Upper lobe of left lung (tissue), 6 donors: ENCODE measurements at regions not wholly inside any gene's neighbourhood (a gene's known extent, or its start where the extent isn't known, plus 50 kb on each side); places are given as distances from the start of the nearest gene placed in this dataset.

Experiments used
- ATAC-seq, 2 donors: fragments of 200-7000 bp; cut with Tn5 transposase; one replicate each; pipeline ENCODE4 v1.9.1; 2022; ENCODE audit warnings: mild to moderate bottlenecking in 2 of 2, moderate library complexity in 2 of 2; ENCODE audit not compliant: low FRiP score in 2 of 2
- DNase-seq, 2 donors: peaks; one replicate each; pipeline ENCODE4 v3.0.0-alpha.2; 2019 to 2020
- H3K27ac ChIP-seq, 4 donors: fragments of 200-600 bp; sonication (generic); one replicate each; pipeline ENCODE4 v1.5.1; 2016 to 2019
- H3K27me3 ChIP-seq, 4 donors: fragments of 200-600 bp; sonication (generic); one replicate each; pipeline ENCODE4 v1.5.1; 2017 to 2019
- H3K36me3 ChIP-seq, 4 donors: fragments of 200-600 bp; sonication (generic); one replicate each; pipeline ENCODE4 v1.5.1; 2016 to 2019
- H3K4me1 ChIP-seq, 4 donors: fragments of 200-600 bp; sonication (generic); one replicate each; pipeline ENCODE4 v1.5.1; 2018 to 2019
- H3K4me3 ChIP-seq, 4 donors: fragments of 200-600 bp; sonication (generic); one replicate each; pipeline ENCODE4 v1.5.1; 2017 to 2019; ENCODE audit warnings: mild to moderate bottlenecking in 2 of 4, moderate library complexity in 1 of 4
- H3K9me3 ChIP-seq, 4 donors: fragments of 200-600 bp; sonication (generic); one replicate each; pipeline ENCODE4 v1.5.1; 2018 to 2019
- EP300 ChIP-seq, 4 donors: sonication (generic); formaldehyde crosslinking; IDR thresholded peaks; one replicate each; pipeline ENCODE4 v1.5.1; 2017; ENCODE audit warnings: antibody characterized with exemption in 4 of 4, control low read depth in 2 of 4
- POLR2A ChIP-seq, 4 donors: fragments of 450-650 bp; IDR thresholded peaks; one replicate each; pipeline ENCODE4 v1.5.1; 2016 to 2017; ENCODE audit warnings: antibody characterized with exemption in 4 of 4, mild to moderate bottlenecking in 2 of 4
- POLR2AphosphoS5 ChIP-seq, 2 donors: sonication (generic); formaldehyde crosslinking; IDR thresholded peaks; one replicate each; pipeline ENCODE4 v1.5.1; 2017; ENCODE audit warnings: antibody characterized with exemption in 2 of 2
- WGBS, 2 donors: methylation state at CpG; one replicate each; pipeline ENCODE4 v1.1.5; 2017 to 2018; 5-methylcytosine and 5-hydroxymethylcytosine counted together
- TF ChIP-seq, protein P1 (sequence below), 6 experiments: fragments of 450-650 bp in 4 of 6; fragments of 200-600 bp in 2 of 6; sonication (generic) in 2 of 6; IDR thresholded peaks; one replicate each; pipeline ENCODE4 v1.5.1; 2016 to 2019; ENCODE audit warnings: antibody characterized with exemption in 6 of 6
- donor health status: DM: no; HTN: no; CAD: no; lungs with moderate emphysema.
- donor health status: DM: no; HTN: yes; CAD: no; lungs with severe emphysema.

DNA sequence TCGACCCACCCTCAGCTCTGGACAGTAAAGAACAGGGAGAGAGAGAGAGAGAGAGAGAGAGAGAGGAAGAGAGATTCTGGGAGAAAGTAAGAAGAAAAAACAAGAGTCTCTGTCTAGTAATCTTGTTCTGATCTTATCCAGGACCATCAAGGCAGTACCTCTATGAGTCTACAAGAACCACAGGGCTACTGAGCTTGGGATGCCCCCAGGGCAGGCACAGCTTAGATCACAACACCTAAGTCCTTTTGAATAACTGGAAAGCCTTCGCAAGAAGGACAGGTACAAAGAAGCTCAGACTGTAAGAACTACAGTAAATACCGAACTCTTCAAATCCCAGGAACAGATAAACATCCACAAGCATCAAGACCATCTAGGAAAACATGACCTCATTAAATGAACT lies 51.4 kb upstream of the SGPP2 start:
- TF ChIP-seq POLR2A (IDR thresholded peaks at IDR 0.05) (no peak), POLR2AphosphoS5 (IDR thresholded peaks at IDR 0.05) (no peak), EP300 (IDR thresholded peaks at IDR 0.05) (no peak)
- TF ChIP-seq, protein P1, sequence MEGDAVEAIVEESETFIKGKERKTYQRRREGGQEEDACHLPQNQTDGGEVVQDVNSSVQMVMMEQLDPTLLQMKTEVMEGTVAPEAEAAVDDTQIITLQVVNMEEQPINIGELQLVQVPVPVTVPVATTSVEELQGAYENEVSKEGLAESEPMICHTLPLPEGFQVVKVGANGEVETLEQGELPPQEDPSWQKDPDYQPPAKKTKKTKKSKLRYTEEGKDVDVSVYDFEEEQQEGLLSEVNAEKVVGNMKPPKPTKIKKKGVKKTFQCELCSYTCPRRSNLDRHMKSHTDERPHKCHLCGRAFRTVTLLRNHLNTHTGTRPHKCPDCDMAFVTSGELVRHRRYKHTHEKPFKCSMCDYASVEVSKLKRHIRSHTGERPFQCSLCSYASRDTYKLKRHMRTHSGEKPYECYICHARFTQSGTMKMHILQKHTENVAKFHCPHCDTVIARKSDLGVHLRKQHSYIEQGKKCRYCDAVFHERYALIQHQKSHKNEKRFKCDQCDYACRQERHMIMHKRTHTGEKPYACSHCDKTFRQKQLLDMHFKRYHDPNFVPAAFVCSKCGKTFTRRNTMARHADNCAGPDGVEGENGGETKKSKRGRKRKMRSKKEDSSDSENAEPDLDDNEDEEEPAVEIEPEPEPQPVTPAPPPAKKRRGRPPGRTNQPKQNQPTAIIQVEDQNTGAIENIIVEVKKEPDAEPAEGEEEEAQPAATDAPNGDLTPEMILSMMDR (IDR thresholded peaks at IDR 0.05) = no peak
- DNase-seq (no peak), ATAC-seq (no peak)
- no peaks in the 10 kb centered on the region for H3K36me3 ChIP-seq
- no peak overlapping the region for H3K27ac ChIP-seq
- H3K9me3 ChIP-seq = peaks cover 0 to 3% (median 0%) of the 10 kb centered on the region in 4 donors
- no peaks in the 10 kb centered on the region for H3K4me1 ChIP-seq
- 84 to 89% methylated on average over 3 of the region's 3 CpGs for WGBS, 2 donors
- no peaks in the 10 kb centered on the region for H3K27me3 ChIP-seq
- no peak overlapping the region for H3K4me3 ChIP-seq
